Astrocyte (in vitro differentiated cells and primary cell): ENCODE measurements at regions not wholly inside any gene's neighbourhood (a gene's known extent, or its start where the extent isn't known, plus 50 kb on each side); places are given as distances from the start of the nearest gene placed in this dataset.

Source experiments
- CTCF ChIP-seq: IDR thresholded peaks from 2 replicates; pipeline ENCODE4 v1.5.1; 2011; ENCODE audit warnings: low read depth, mild to moderate bottlenecking, inconsistent platforms, low read length, moderate library complexity; ENCODE audit not compliant: insufficient read depth
- EZH2 ChIP-seq: IDR thresholded peaks from 2 replicates; pipeline ENCODE4 v1.6.1; 2012; ENCODE audit warnings: mild to moderate bottlenecking, low read length, inconsistent platforms; ENCODE audit not compliant: insufficient read depth

- TF ChIP-seq CTCF (no peak), EZH2 (no peak)
Measured at GRCh38 chr4:110840221-110840654, 217.4 kb upstream of the PITX2 start.
